K562 (cell line): ENCODE measurements at regions not wholly inside any gene's neighbourhood (a gene's known extent, or its start where the extent isn't known, plus 50 kb on each side); places are given as distances from the start of the nearest gene placed in this dataset.

Experiments
- ARID1B ChIP-seq: fragments of 450-650 bp; IDR thresholded peaks from 2 replicates; pipeline ENCODE4 v1.6.1; 2016; ENCODE audit warnings: antibody characterized with exemption, mild to moderate bottlenecking, inconsistent platforms
- C11orf30 ChIP-seq: fragments of 450-650 bp; IDR thresholded peaks from 2 replicates; pipeline ENCODE4 v1.6.1; 2016; ENCODE audit warnings: low read depth, mild to moderate bottlenecking
- CBX2 ChIP-seq: fragments of 200-600 bp; sonication (generic); IDR thresholded peaks from one replicate; pipeline ENCODE4 v1.6.1; 2012; ENCODE audit warnings: mild to moderate bottlenecking, low read length, inconsistent platforms; ENCODE audit not compliant: insufficient read depth, poor library complexity, severe bottlenecking
- E2F5 ChIP-seq: sonication (generic); formaldehyde crosslinking; IDR thresholded peaks from 2 replicates; pipeline ENCODE4 v1.8.0; 2022; ENCODE audit warnings: mild to moderate bottlenecking, missing genetic modification reagents
- FOXJ2 ChIP-seq: fragments of 200-800 bp; sonication (Bioruptor generic); IDR thresholded peaks from 2 replicates; pipeline ENCODE4 v1.6.1; 2016; ENCODE audit warnings: missing genetic modification characterization, missing compliant biosample characterization
- FOXK1 ChIP-seq: sonication (generic); formaldehyde crosslinking; IDR thresholded peaks from 2 replicates; pipeline ENCODE4 v1.8.0; 2022; ENCODE audit warnings: missing genetic modification reagents, mild to moderate bottlenecking, borderline replicate concordance
- GTF2B ChIP-seq: IDR thresholded peaks from 2 replicates; pipeline ENCODE4 v1.6.1; 2011; ENCODE audit not compliant: insufficient read length; ENCODE audit errors: extremely low read depth
- MLX ChIP-seq, 2 experiments: fragments of 450-650 bp in 1 of 2; sonication (generic) in 1 of 2; formaldehyde crosslinking; conservative IDR thresholded peaks; 2 replicates each; pipeline versions ENCODE4 v1.4.0 to v1.8.1; 2020 to 2022; ENCODE audit warnings: mild to moderate bottlenecking in 1 of 2, missing genetic modification reagents in 1 of 2
- MXI1 ChIP-seq: IDR thresholded peaks from 2 replicates; pipeline ENCODE4 v1.6.1; 2011; ENCODE audit warnings: low read depth, mild to moderate bottlenecking, improper control_type of control experiment, low read length
- NR1H2 ChIP-seq: sonication (generic); formaldehyde crosslinking; IDR thresholded peaks from 2 replicates; pipeline ENCODE4 v1.4.0; 2020; ENCODE audit warnings: mild to moderate bottlenecking, missing genetic modification reagents
- POLR3A ChIP-seq: IDR thresholded peaks from 2 replicates; pipeline ENCODE4 v1.6.1; 2011; ENCODE audit warnings: borderline replicate concordance, mild to moderate bottlenecking, moderate library complexity; ENCODE audit not compliant: insufficient read length, insufficient read depth; ENCODE audit errors: extremely low read depth
- SREBF2 ChIP-seq: sonication (generic); formaldehyde crosslinking; IDR thresholded peaks from 2 replicates; pipeline ENCODE4 v1.4.0; 2020; ENCODE audit warnings: mild to moderate bottlenecking, missing genetic modification reagents
- SRSF1 ChIP-seq: fragments of 200-400 bp; formaldehyde crosslinking; IDR thresholded peaks from 2 replicates; pipeline ENCODE4 v1.6.1; 2017; ENCODE audit warnings: mild to moderate bottlenecking, low read depth, low read length, moderate library complexity
- STAT6 ChIP-seq: sonication (generic); formaldehyde crosslinking; IDR thresholded peaks from 2 replicates; pipeline ENCODE4 v1.8.1; 2023; ENCODE audit warnings: mild to moderate bottlenecking, missing genetic modification reagents
- TAF9B ChIP-seq: fragments of 450-650 bp; IDR thresholded peaks from 2 replicates; pipeline ENCODE4 v1.6.1; 2018; ENCODE audit warnings: mild to moderate bottlenecking; ENCODE audit not compliant: partially characterized antibody
- TCF3 ChIP-seq: sonication (generic); formaldehyde crosslinking; IDR thresholded peaks from 2 replicates; pipeline ENCODE4 v1.4.0; 2020; ENCODE audit warnings: mild to moderate bottlenecking, missing genetic modification reagents
- YBX1 ChIP-seq: fragments of 450-650 bp; IDR thresholded peaks from 2 replicates; pipeline ENCODE4 v1.7.1; 2016; ENCODE audit warnings: mild to moderate bottlenecking
- ZFP30 ChIP-seq: fragments of 250-450 bp; sonication (Bioruptor Pico); IDR thresholded peaks from 2 replicates; pipeline ENCODE4 v1.8.0; 2022; ENCODE audit warnings: moderate library complexity, mild to moderate bottlenecking, inconsistent platforms, borderline replicate concordance
- ZKSCAN1 ChIP-seq: fragments of 150-350 bp; IDR thresholded peaks from 2 replicates; pipeline ENCODE4 v1.6.1; 2016; ENCODE audit warnings: low read depth, low read length
- ZNF395 ChIP-seq: fragments of 200-800 bp; sonication (Bioruptor generic); IDR thresholded peaks from 2 replicates; pipeline ENCODE4 v1.6.1; 2017; ENCODE audit warnings: missing genetic modification characterization, missing compliant biosample characterization
- ZNF655 ChIP-seq: fragments of 250-450 bp; sonication (Bioruptor Pico); IDR thresholded peaks from 2 replicates; pipeline ENCODE4 v1.5.0; 2021

- TF ChIP-seq TCF3 (CRISPR knock-in tag) (peak; percentile 95), C11orf30 (no peak), FOXK1 (CRISPR knock-in tag) (no peak), CBX2 (no peak), E2F5 (CRISPR knock-in tag) (no peak), FOXJ2 (no peak), STAT6 (CRISPR knock-in tag) (no peak), ZFP30 (CRISPR knock-in tag) (no peak), ARID1B (peak; percentile 98), SRSF1 (no peak), SREBF2 (CRISPR knock-in tag) (no peak), ZNF395 (CRISPR knock-in tag) (no peak), YBX1 (no peak), MXI1 (no peak), ZKSCAN1 (no peak), ZNF655 (CRISPR knock-in tag) (no peak), POLR3A (no peak), MLX (CRISPR knock-in tag; conservative IDR thresholded peaks at IDR 0.05) (no peak), GTF2B (no peak), TAF9B (no peak), NR1H2 (CRISPR knock-in tag) (no peak)
Observed at GRCh38 chr4:138671606-138672084, 343.9 kb upstream of the NOCT start (continued).
